BLaER1 (cell line): ENCODE measurements at regions not wholly inside any gene's neighbourhood (a gene's known extent, or its start where the extent isn't known, plus 50 kb on each side); places are given as distances from the start of the nearest gene placed in this dataset.
A peak's percentile ranks its signal among the peaks of the same experiment; 100 is the strongest.

ENCODE experiments used
- H3K27ac ChIP-seq: shearing (Covaris generic); formaldehyde crosslinking; 2 replicates; pipeline ENCODE4 v1.8.1; 2022
- H3K27me3 ChIP-seq: shearing (Covaris generic); formaldehyde crosslinking; 2 replicates; pipeline ENCODE4 v1.8.1; 2022
- H3K36me3 ChIP-seq: shearing (Covaris generic); formaldehyde crosslinking; 2 replicates; pipeline ENCODE4 v1.8.1; 2022
- H3K4me1 ChIP-seq: shearing (Covaris generic); formaldehyde crosslinking; 2 replicates; pipeline ENCODE4 v1.8.1; 2022
- H3K4me2 ChIP-seq: shearing (Covaris generic); formaldehyde crosslinking; 2 replicates; pipeline ENCODE4 v1.8.1; 2022
- H3K4me3 ChIP-seq: shearing (Covaris generic); formaldehyde crosslinking; 2 replicates; pipeline ENCODE4 v1.8.1; 2022
- H3K9ac ChIP-seq: shearing (Covaris generic); formaldehyde crosslinking; 2 replicates; pipeline ENCODE4 v1.8.1; 2022
- H3K9me3 ChIP-seq: shearing (Covaris generic); formaldehyde crosslinking; 2 replicates; pipeline ENCODE4 v1.8.1; 2022
- H4K20me1 ChIP-seq: shearing (Covaris generic); formaldehyde crosslinking; 2 replicates; pipeline ENCODE4 v1.8.1; 2022
- Cebpa-rat ChIP-seq: shearing (Covaris generic); IDR thresholded peaks from 2 replicates; pipeline ENCODE4 v1.8.1; 2022

DNA sequence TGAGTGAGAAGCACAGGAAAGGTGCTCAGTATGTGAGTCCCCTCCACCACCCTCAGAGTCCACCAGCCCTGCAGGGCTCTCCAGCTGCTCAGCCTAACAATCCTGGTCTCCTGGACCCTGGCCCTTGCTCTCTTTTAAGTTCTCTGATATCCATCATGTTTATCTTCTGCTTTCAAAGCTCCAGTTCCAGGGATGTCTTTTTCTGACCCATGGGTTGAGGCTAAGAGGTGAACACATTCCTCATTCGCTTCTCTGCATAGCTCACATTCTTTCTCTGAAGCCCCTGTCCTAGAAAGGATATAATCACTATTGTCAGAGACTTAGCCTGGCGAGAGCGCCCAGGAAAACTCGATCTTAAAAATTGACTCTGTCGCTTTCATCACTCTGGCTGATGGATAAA, 86.4 kb downstream of the ARL4C start:
- Histone ChIP-seq H3K36me3 (no peaks in the 10 kb centered on the region), H3K4me1 (peaks cover 14% of the 10 kb centered on the region), H3K4me2 (no peak overlapping the region), H3K27me3 (no peaks in the 10 kb centered on the region), H3K4me3 (no peak overlapping the region), H3K27ac (no peak overlapping the region), H3K9ac (no peak overlapping the region), H4K20me1 (no peaks in the 10 kb centered on the region), H3K9me3 (no peaks in the 10 kb centered on the region)
- TF ChIP-seq Cebpa-rat: no peak

DNA sequence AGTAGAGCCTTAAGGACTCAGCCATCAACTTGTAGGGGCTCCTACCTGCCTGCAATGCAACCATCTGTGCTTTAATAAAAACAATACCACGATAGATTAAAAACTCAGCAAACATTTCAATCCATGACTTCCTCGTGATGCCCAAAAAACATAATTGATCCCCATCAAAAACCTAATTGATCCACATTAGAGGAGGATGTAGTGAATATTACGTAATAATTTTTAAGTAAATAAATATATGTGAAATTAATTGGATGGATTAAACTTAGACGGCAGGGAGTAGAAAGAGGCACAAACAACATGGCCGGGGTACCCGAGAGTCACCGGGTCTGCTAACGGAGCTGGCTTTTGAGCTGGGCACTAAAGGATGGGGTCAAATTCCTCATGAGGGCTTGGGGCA, 87.3 kb downstream of the ARL4C start:
- no peaks in the 10 kb centered on the region for H3K27me3 ChIP-seq
- H3K36me3 ChIP-seq: no peaks in the 10 kb centered on the region
- peaks cover 5% of the 10 kb centered on the region for H3K4me1 ChIP-seq
- no peak overlapping the region for H3K4me2 ChIP-seq
- peak; percentile 86 for TF ChIP-seq Cebpa-rat
- H3K9me3 ChIP-seq: no peaks in the 10 kb centered on the region
- H3K4me3 ChIP-seq: no peak overlapping the region
- no peaks in the 10 kb centered on the region for H4K20me1 ChIP-seq
- H3K9ac ChIP-seq: no peak overlapping the region
- no peak overlapping the region for H3K27ac ChIP-seq

DNA sequence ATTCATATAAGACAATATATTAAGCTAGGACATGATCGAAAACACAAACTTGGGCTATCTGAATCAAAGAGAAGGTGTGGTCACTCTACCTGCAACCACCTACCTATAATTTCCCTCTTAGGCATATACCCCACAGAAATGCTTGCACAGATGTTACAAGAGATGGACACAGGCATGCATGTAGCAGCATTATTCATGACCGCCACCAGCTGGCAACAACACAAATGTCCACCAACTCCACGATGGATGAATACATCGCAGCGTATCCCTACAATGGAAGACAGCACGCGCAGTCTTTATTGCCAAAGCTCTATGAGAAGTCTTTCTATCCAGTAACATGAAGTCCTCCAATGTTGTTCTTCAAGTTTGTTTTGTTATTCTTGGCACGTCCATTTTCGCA, 90.8 kb downstream of the ARL4C start:
- Histone ChIP-seq H3K27ac (no peak overlapping the region), H4K20me1 (no peaks in the 10 kb centered on the region), H3K4me3 (no peak overlapping the region), H3K9ac (no peak overlapping the region), H3K4me1 (no peaks in the 10 kb centered on the region; the same call in 1 of the 2 replicates), H3K9me3 (peaks cover under 1% of the 10 kb centered on the region; the same call in 1 of the 2 replicates), H3K4me2 (no peak overlapping the region), H3K27me3 (no peaks in the 10 kb centered on the region), H3K36me3 (no peaks in the 10 kb centered on the region)
- TF ChIP-seq Cebpa-rat: no peak

DNA sequence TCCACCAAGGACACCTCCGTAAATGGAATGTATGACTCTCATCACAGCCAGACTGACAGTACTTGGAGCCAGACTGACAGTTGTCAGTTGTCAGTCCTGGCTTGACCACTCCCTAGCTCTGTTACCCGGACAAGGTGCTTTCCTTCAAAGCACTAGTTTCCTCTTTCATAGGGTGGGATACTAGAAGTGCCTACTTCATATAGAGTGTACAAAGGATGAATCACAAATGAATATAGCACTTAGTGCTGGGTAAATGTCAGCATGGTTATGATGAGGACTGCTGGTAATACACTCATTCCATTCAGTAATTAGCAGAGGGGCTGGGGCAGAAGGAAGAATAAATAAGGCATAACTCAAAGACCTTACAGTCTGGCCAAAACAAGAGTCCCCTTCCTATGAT, 91.4 kb downstream of the ARL4C start:
- no peaks in the 10 kb centered on the region; the same call in 1 of the 2 replicates for H3K4me1 ChIP-seq
- H3K9me3 ChIP-seq: peaks cover 7% of the 10 kb centered on the region
- no peak overlapping the region for H3K4me3 ChIP-seq
- TF ChIP-seq Cebpa-rat: no peak
- no peak overlapping the region for H3K9ac ChIP-seq
- no peaks in the 10 kb centered on the region for H4K20me1 ChIP-seq
- H3K4me2 ChIP-seq: no peak overlapping the region
- no peaks in the 10 kb centered on the region for H3K27me3 ChIP-seq
- H3K36me3 ChIP-seq: no peaks in the 10 kb centered on the region
- no peak overlapping the region for H3K27ac ChIP-seq

DNA sequence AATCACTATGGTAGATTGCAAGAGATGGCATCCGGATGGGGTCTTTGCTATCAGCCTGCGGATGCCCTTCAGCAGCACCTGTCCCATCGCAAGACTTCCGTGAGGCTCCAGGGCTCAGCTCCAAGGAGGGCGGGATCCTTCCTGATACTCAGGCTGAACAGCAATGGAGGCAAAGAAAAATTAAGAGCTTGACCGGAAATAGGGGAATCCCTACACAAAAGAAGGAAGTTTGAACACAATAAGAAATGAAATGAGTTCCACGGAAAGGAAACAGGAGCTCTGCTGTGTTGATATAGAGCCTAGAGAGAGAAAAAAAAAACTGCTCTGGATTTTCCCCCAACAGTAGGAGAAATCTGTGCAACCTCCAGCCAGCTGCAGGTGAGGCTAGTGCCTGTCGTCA, 91.9 kb downstream of the ARL4C start:
- Histone ChIP-seq H3K4me3 (no peak overlapping the region), H3K4me2 (no peak overlapping the region), H3K4me1 (peaks cover 3% of the 10 kb centered on the region), H3K36me3 (no peaks in the 10 kb centered on the region), H3K27ac (no peak overlapping the region), H4K20me1 (no peaks in the 10 kb centered on the region), H3K9me3 (peaks cover 12% of the 10 kb centered on the region), H3K9ac (no peak overlapping the region), H3K27me3 (no peaks in the 10 kb centered on the region)
- no peak for TF ChIP-seq Cebpa-rat

DNA sequence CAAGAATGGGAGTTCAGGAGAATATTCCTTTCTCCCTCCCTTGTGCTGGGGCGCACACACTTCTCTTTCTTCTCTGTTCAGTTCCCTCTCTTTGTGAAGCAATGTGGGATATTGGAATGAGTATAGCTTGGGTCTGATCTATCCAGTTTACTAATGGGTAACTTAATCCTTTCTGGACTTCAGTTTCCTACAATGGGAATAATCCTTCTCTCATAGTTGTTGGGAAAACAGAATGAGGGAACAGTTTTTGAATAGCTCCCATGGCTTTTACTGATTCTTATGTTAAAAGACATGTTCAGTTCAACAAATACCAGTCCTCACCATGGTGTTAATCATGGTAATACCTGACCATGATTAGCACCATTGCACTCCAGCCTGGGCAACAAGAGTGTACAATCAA, 93.1 kb downstream of the ARL4C start:
- peaks cover 14% of the 10 kb centered on the region for H3K4me1 ChIP-seq
- no peaks in the 10 kb centered on the region for H4K20me1 ChIP-seq
- no peak overlapping the region for H3K4me3 ChIP-seq
- H3K9me3 ChIP-seq: peaks cover 17% of the 10 kb centered on the region
- no peak overlapping the region for H3K27ac ChIP-seq
- no peak overlapping the region for H3K9ac ChIP-seq
- TF ChIP-seq Cebpa-rat: no peak
- no peak overlapping the region for H3K4me2 ChIP-seq
- H3K27me3 ChIP-seq: no peaks in the 10 kb centered on the region
- H3K36me3 ChIP-seq: no peaks in the 10 kb centered on the region

DNA sequence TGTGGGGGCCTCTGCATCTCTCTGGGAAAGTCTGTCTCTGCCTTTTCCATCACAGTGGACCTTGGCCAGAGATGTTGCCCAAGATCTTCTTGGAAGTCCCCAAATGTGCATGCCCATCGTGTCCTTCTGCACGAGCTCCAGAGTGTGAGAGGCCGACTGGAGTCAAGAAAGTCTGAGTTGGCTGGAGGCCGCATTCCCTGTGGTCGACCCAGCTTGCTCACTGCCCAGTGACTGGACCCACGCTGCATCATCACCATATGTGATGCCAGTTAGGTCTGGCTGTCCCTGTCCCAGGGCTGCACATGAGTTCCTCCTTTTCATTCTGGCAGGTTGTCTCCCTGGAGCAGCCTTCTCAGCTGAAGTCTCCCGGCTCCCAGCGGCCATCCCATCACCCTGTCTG, 93.8 kb downstream of the ARL4C start:
- Histone ChIP-seq H3K27ac (no peak overlapping the region), H3K27me3 (no peaks in the 10 kb centered on the region), H3K4me2 (no peak overlapping the region), H3K9me3 (peaks cover 17% of the 10 kb centered on the region), H3K9ac (no peak overlapping the region), H4K20me1 (no peaks in the 10 kb centered on the region), H3K4me1 (peaks cover 17% of the 10 kb centered on the region), H3K36me3 (no peaks in the 10 kb centered on the region), H3K4me3 (no peak overlapping the region)
- TF ChIP-seq Cebpa-rat: no peak

DNA sequence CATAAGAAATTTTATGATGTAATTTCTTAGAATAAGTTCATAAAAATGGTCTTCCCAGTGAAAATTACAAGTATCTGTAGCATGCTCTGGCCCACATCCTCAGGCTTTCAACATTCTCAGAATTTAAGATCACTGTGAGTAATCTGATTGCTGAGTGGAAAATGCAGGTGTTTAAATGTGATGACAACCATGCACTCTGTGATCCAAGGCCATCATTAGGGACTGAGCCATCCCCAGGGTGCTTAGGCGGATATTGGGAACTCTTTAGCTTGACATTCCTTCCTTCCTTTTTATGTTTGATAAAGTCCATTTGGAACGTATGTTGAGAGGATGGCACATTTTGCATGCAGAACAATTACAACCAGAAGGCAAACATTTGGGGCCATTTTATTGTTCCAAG, 95.5 kb downstream of the ARL4C start:
- Histone ChIP-seq H3K4me3 (no peak overlapping the region), H4K20me1 (no peaks in the 10 kb centered on the region), H3K36me3 (no peaks in the 10 kb centered on the region), H3K27ac (no peak overlapping the region), H3K27me3 (no peaks in the 10 kb centered on the region), H3K4me2 (no peak overlapping the region), H3K4me1 (peaks cover 21% of the 10 kb centered on the region), H3K9me3 (peaks cover 17% of the 10 kb centered on the region), H3K9ac (no peak overlapping the region)
- TF ChIP-seq Cebpa-rat: no peak

DNA sequence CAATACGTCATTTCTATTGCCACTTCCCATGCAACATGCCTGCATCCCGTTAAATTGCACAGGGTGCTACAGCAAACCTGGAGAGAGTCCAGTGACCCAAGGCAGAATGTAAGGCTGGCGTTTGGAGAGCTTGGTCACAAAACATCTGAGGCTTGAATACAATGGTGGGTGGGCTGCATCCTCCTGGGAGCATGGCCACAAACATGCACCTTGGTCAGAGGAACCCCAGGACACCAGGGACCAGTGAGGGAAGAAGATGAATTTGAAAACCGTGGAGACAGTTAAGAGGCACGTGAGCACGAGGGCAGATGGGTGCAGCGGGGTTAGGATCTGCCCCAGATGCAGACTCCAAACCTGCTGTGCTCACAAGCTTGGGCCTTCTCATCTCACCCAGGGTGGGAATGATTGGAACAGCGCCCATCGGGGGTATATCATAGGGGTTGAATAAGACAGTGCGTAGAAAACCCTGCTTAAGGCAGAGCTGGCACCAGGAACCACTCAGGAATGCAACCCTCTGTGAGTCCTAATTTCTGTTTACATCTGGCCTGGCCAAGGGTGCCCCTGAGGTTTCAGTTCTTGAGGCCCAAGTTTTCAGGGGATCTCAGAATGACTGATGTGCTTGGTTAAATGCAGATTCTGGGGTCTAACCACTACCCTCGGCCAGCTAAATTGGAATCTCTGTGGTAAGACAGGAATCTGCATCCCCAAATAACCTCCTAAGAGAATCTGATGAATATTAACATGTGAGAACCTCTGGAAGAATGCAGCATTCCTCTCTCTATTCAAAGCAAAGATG, 97.2 kb downstream of the ARL4C start:
- peaks cover 32% of the 10 kb centered on the region for H3K4me1 ChIP-seq
- no peak overlapping the region for H3K9ac ChIP-seq
- H3K27me3 ChIP-seq: no peaks in the 10 kb centered on the region
- no peaks in the 10 kb centered on the region for H3K36me3 ChIP-seq
- TF ChIP-seq Cebpa-rat: no peak
- no peak overlapping the region for H3K27ac ChIP-seq
- H3K4me3 ChIP-seq: no peak overlapping the region
- no peaks in the 10 kb centered on the region for H4K20me1 ChIP-seq
- peaks cover 17% of the 10 kb centered on the region for H3K9me3 ChIP-seq
- peak overlapping the region; percentile 65 for H3K4me2 ChIP-seq

DNA sequence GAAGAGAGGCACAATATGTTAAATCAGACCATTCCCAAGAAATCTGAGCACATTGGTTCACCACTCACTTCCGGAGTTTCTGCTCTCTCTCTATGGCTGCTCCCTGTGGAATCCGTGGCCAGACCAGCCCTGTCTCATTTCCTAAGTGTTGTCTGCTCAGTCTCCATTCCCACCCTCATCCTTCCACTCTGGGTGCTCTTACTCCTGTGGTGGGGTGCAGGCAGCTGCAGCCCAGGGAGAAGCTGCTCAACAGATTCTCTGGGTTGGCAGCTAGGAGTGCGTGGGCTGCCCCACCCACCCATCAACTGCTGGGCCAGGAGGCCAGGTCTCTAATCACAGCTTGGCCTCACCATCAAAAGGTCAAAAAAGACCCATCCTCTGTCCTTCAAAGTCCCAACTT, 98.3 kb downstream of the ARL4C start:
- Histone ChIP-seq H3K4me2 (peak overlapping the region; percentile 16; the same call in 1 of the 2 replicates), H3K27ac (no peak overlapping the region), H3K9me3 (peaks cover 17% of the 10 kb centered on the region), H3K4me3 (no peak overlapping the region), H4K20me1 (no peaks in the 10 kb centered on the region), H3K4me1 (peaks cover 32% of the 10 kb centered on the region), H3K36me3 (no peaks in the 10 kb centered on the region), H3K9ac (no peak overlapping the region), H3K27me3 (no peaks in the 10 kb centered on the region)
- no peak for TF ChIP-seq Cebpa-rat
